HG03159 (cell line): ENCODE measurements at regions not wholly inside any gene's neighbourhood (a gene's known extent, or its start where the extent isn't known, plus 50 kb on each side); places are given as distances from the start of the nearest gene placed in this dataset.

ENCODE experiments used
- ATAC-seq: cut with Tn5 transposase; IDR thresholded peaks from one replicate; pipeline ENCODE4 v1.9.1; 2021; ENCODE audit warnings: mild to moderate bottlenecking, moderate library complexity; ENCODE audit not compliant: unreplicated experiment

- no peak for ATAC-seq
Measured at GRCh38 chr11:36877149-36877548, 279.1 kb upstream of the RAG2 start.

GRCh38 chr11:36876266-36876665 lies 278.2 kb upstream of the RAG2 start:
- no peak for ATAC-seq

GRCh38 chr11:36874291-36874690 lies 276.3 kb upstream of the RAG2 start:
- ATAC-seq, result no peak

GRCh38 chr11:36870361-36870760 lies 272.3 kb upstream of the RAG2 start:
- no peak for ATAC-seq

GRCh38 chr11:36868380-36868779 lies 270.3 kb upstream of the RAG2 start:
- ATAC-seq, result no peak

GRCh38 chr11:36865846-36866245 lies 267.8 kb upstream of the RAG2 start:
- no peak for ATAC-seq

GRCh38 chr11:36854875-36855274 lies 256.8 kb upstream of the RAG2 start:
- ATAC-seq, result no peak

GRCh38 chr11:36848660-36849059 lies 250.6 kb upstream of the RAG2 start:
- no peak for ATAC-seq

- no peak for ATAC-seq
Measured at GRCh38 chr11:36840378-36840777, 242.3 kb upstream of the RAG2 start.

GRCh38 chr11:36837831-36838437 lies 239.9 kb upstream of the RAG2 start:
- ATAC-seq, result no peak

- ATAC-seq, result no peak
Measured at GRCh38 chr11:36825251-36825650, 227.2 kb upstream of the RAG2 start.

GRCh38 chr11:36824349-36824748 lies 226.3 kb upstream of the RAG2 start:
- ATAC-seq, result no peak

GRCh38 chr11:36822829-36823228 lies 224.8 kb upstream of the RAG2 start:
- ATAC-seq, result no peak

- no peak for ATAC-seq
Measured at GRCh38 chr11:36818410-36818809, 220.4 kb upstream of the RAG2 start.

GRCh38 chr11:36817336-36817965 lies 219.4 kb upstream of the RAG2 start:
- ATAC-seq, result no peak

- no peak for ATAC-seq
Measured at GRCh38 chr11:36809303-36809702, 211.3 kb upstream of the RAG2 start.

- no peak for ATAC-seq
Measured at GRCh38 chr11:36807871-36808270, 209.8 kb upstream of the RAG2 start.

- no peak for ATAC-seq
Measured at GRCh38 chr11:36803084-36803483, 205.0 kb upstream of the RAG2 start.

- no peak for ATAC-seq
Measured at GRCh38 chr11:36792996-36793914, 195.2 kb upstream of the RAG2 start.

- ATAC-seq, result peak; percentile 57
Measured at GRCh38 chr11:36791957-36792356, 193.9 kb upstream of the RAG2 start.

GRCh38 chr11:36790526-36790925 lies 192.5 kb upstream of the RAG2 start:
- no peak for ATAC-seq

GRCh38 chr11:36783808-36784207 lies 185.8 kb upstream of the RAG2 start:
- no peak for ATAC-seq
